HG03025 (cell line): ENCODE measurements at regions not wholly inside any gene's neighbourhood (a gene's known extent, or its start where the extent isn't known, plus 50 kb on each side); places are given as distances from the start of the nearest gene placed in this dataset.

ENCODE experiments used
- ATAC-seq: cut with Tn5 transposase; IDR thresholded peaks from one replicate; pipeline ENCODE4 v1.9.1; 2021; ENCODE audit warnings: mild to moderate bottlenecking, moderate library complexity; ENCODE audit not compliant: unreplicated experiment, low FRiP score

DNA sequence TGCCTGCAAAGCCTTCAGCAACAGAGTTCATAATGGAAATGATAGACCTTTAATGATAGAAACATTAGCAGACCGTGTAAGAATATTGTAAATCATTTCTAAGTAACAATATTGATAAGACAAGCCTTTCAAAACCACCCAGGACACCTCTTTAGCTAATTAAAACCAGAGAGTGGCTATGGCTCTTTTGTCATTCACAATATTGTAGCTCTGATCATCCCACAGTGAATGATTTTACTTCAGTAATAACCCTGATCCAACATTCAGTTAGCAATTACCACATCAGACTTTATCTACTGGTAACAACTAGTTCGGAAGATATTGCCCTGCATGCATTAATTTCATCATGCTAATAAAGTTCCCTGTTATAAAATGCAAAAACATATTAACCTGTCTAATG, 432.6 kb downstream of the DTWD2 start:
- no peak for ATAC-seq

DNA sequence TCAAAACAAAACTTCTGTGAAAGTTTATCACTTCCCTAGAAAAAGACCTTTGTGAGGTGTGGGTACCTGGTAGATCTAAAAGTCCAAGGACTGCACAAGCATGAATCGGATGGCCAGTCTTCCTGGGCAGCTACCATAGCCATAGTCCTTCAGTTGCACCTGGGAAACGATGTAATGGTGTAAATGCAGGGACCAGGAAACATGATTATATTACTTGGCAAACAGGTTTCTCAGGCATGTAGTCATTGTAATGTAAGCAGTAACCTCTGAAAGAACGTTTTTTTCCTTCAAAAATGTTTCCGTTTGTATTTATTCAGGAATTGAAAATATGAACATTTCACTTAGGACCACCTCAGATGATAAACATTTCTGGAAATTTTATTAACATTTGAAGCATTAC, 433.4 kb downstream of the DTWD2 start:
- ATAC-seq, result no peak

DNA sequence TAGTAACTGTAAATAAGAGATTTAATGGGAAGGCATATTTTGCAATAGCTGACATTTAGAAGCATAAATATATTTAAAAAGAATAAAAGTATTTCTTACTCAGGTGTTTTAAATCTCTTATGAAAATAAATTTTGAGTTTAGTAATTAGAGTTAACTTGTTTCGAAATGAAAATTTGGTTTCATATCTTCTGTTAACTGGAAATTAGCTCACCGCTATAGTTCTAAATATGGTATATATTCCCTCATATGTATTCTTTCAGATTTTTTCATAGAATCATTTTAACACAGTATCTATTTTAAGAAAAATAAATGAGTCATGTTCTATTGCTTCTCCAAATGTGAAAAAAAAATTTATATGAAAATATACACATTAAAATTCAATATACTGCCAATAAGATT, 434.1 kb downstream of the DTWD2 start:
- no peak for ATAC-seq

DNA sequence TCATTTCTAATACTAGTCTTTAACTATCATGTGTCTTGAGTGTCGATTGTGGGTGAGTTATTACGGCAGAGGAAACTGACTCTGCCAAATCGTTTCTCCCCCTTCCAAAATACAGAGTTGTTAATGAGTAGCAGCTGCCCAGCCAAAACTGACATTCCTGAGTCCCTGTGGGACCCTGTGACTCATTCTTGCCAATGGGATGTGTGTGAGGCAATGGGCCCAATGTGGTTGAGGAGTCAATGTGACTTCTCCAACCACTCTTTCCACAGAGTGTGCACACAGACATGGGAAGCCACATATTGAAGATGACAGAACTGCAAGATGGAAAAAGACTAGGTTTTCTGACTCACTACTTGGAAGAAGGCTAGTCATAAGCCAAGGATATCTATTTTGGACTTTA, 434.7 kb downstream of the DTWD2 start:
- no peak for ATAC-seq

DNA sequence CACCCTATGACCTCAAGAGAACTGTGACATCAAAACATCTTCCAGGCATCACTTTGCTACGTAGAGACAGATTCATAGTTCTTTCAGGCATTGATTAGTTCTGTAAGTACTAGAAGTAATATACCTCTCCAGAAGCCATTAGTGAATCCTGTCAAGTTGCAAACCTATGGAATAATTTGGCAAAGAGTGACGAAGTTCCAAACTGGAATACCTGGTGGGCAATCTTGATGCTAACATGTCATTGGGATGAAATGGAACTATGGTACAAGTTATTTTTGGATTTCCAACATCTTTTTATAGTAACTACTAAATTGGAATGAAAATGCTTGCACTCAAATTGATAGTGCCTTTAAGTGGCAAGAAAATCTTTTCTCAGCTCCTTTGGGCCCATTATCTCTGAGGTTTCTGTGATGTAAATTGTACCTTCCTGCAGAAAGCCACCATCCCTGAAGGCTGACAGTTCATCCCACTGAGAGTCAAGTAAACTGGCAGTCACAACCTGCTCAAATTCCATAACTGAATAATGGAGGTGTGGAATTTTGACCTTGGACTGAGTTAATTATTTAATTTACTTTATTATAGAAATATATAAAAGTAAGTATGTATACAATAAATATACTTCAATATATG, 435.5 kb downstream of the DTWD2 start:
- no peak for ATAC-seq

DNA sequence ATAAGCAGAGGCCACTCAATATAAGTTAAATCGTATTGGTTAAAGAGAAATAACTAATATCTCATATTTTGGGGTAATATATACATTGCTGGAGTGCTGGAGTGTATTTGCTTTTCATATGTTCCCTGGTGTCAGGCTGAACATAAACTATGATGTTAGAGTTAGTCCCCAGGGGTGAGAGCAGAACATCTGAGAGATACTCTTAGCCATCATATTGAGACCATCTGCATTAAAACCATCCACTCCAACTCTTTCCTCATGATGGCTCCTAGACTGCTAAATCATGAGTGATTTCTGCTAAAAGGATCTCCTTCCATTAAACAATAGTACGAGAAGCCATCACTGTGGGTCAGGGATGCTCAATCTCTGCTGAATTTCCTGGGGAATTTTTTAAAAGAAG, 436.2 kb downstream of the DTWD2 start:
- no peak for ATAC-seq

DNA sequence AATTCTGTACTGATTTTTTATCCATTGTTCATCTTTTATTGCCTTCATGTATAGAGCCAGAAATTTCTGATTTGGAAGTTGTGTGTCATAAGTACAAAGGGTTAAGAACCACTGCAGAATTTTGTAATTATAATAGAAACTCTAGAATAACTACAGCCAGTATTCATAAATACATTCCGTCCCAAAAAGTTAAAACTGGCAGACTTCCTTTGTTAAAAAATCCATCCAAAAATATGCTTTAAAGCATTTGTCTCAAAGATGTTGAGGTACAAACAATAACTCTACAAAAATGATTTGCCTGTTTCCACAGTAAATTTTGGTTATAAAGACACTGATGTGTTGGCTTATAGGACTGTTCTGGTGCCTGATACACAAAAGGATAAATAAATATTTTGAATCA, 436.6 kb downstream of the DTWD2 start:
- ATAC-seq, result no peak

DNA sequence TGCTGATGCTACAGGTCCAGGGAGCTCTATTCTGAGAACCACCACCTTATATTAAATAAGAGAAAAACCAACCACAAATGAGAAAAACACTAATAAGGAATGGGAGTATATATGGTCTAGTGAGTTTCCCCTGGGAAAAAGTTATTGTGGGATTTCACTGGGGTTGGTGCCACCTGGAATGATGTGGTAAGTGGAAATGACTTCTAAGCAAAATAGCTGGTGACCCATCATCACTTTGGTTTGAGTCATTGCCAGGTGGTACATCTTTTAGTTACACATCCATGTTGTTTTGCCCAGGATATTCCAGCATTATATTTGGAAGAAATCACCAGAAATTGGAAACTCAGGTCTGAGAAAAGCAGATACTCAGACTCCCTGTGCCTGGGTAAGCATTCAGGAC, 437.3 kb downstream of the DTWD2 start:
- ATAC-seq, result no peak

DNA sequence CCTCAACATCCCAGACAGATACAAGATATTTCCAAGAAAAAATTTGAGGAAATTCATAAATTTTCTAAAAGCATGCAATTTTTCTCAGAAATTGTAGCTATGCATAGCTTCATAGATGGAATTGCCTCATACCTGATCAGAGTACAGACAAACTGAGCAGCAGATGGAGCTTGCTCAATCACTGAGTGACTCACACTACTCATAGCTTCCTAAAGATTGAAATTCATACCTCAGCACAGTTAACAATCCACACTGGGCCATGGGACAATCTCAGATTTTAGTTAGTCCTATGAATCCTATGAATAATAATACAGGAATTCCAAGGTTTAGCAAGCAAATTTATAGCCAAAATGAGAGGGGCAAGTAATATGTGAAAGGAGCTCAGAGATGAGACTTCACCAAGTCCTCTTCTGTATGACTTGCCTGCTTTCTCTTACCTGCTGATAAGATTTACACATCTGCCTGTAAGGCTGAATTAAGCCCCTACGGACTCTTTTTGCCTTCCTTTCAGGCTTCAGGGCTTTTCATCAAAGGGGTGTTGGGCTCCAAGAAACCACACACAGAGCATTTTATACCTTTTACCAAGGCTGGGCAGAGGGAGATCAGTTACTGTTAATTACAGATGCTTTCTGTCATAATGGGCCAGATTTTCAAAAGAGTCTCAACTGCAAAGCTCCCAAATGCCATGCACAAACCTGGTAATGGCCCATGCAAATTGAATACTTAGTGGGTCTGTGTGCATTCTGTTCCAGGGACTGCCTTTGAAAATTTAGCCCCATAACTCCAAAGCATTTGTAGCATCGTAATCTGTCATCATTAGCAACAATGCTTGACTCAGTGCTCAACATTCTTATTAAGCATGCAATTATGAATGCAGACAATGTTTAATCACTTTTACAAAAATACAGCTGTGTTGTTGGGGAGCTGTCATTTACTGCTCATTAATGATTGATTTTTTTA, 439.3 kb downstream of the DTWD2 start:
- no peak for ATAC-seq

DNA sequence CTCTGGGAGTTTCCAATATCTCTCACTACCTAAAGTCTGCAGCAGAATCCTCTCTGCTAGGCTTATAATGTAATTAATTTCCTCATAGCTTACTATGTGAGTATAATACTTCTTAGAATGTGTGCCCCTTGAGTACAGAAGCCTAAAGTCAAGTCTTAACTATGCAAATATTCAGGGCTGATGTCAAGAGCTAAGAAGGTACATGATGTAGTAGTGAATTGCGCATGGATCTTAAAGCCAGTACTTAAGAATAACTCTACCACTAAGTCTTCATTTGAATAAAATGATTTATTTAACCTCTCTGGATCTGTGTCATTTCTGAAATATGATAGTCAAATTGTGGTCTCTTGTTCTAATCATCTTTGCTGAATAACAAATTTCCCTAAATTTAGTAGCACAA, 442.9 kb downstream of the DTWD2 start:
- ATAC-seq, result no peak

DNA sequence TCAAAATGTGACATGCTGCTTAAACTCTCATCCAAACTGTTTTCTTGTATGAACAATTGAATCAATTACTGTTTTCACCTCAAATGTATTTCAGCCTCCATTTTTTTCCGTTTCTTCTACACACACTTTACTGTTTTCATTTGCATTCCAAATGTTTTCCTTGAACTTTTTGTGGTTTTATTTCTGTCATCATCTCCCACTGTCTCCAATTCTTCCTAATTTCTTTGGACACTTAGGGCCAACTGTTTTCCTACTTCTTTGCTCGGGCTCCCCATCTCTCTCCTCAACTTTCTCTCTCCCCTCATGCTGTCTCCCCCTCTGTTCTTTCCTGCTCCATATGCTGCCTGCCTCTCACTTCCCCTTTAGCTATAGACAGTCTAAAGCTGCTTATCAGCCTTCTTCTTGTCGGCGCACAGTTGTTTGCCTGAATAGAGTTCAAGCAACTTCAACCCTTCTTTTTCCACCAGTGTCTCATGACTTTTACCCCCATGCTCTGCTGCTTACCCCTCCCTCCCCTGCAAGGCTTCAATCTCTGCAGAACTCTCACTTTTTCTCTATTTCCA, 443.4 kb downstream of the DTWD2 start:
- no peak for ATAC-seq

DNA sequence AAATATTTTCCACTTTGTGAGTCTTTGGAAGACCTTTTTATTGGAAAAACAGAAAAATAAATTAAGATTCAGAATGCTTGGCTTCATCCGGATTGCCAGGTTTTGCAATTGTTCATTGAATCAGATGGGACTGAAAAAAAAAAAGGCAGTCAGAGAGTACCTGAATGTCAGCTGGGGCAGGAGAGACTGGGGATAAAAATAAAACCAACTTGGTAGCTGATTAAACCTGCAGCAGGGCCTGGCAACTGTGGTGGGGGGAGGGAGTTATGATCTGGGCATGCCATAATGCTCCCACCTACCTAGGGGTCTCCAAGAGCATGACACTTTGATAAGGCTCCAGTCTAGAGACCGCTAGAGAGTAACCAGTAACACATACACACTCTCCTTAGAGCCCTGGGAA, 454.4 kb downstream of the DTWD2 start:
- no peak for ATAC-seq

DNA sequence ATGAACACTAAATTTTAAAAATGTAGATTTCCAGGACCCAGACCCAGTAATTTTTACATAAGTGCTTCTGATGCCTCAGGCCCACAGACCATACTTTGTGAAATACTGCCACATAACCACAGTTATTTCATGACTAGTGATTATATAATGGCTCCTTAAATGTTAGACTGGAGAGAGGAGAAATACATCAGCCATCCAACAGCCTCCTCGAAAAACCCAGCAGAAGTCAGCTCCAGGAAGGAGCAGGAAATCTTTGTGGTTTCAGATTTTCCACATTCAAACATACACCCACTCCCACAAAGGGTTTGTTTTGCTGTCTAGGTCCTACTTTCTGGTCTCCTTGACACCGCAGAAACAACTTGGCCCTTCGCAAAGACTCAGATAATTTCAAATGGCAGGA, 455.2 kb downstream of the DTWD2 start:
- no peak for ATAC-seq

DNA sequence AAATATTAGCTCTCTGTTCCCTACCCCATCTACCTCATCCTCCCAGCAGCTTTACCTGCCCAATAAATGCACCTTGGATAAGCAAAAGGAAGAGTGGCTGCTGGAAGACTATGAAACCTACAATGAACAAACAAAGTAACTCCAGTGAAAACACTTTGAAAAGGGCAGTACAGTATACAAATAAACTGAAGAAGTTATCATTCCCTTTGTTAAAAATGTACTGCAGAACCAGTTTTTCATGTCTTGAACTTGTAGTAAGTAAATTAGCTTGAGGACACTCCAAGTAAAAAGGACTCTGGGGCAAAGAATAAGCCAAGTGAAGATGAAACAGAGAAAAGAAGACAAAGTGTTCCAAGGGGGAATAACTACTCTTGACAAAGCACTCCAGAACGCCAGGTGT, 457.1 kb downstream of the DTWD2 start:
- ATAC-seq, result no peak

DNA sequence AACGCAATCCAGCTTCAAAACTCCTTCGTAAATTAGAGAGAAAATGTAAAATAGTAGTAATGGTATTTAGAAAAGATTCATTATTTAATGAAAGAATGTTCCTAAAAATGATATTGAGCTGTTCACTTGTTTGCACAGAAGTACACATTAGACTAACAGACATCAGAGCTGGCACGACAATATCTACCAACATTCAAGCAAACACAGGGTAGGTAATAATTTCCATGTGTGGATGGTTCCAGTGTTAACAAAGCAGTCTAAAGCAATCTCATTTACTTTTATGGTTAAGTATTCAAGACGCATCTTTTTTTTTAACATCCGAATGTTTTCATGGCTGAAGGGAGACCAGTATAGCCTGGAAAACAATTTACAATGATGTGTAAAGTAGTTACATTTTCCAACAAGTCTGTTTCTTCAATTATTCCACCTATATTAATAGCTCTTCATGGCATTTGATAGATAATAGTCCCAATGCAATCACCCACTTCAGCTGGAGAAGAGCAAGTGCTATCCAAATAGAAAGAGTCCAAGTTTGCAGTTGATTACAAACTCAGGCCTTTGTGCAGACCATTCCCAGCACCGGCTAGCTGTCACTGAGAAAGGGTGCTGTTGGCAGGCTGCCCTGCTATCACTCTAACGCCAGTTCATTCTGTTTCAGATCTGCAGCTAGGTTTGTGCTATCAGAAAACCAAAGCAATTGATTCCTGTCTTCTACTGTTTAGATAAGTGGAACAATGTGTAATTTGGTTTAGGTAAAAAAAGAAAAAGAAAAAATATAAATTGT, 458.8 kb downstream of the DTWD2 start:
- ATAC-seq, result no peak

DNA sequence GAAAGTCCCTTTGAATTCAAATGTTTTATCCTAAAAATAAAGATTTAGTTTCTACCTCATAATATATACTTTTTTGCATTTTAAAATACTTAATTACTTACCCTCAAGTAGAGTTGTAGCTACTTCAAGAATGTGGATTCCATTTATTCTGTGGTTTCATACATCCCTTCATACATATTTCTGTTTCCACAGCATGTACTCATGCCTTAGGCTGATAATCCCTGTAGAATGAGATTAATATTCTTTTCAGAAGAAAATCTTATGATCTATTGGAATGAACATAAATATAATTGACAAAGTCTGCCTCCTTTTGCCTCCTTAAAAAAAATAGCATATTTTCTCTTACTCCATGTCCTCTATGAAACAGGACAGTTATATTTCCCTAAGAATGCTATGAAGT, 465.7 kb downstream of the DTWD2 start:
- ATAC-seq, result no peak

DNA sequence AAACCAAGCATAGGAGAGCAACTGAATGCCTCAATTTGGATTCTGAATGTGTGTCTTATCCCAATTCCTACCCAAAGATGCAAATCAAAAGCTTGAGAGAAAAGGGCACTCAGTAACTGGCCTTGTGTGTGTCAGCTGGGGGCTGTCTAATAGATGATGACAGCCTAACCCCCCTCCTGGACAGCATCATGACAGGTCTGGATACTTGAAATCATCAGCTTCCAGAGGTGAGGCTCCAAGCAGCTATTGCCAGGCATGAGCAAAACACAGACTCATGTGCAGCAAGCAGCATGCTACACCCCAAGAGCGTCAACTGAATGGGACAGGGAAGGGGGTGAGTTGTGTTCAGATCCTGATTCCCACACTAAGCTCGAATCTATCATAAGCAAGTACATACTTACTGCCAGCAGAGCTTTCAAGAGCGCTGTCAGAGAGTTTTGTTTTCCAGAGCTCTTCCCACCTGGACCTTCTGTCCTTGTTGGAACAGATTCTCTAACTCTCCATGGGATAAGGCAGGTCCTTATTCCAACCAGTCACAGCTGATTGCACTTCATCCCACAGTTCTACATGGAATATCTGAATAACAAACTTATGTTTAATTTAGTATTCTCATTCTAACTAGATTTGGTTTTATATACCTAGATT, 467.5 kb downstream of the DTWD2 start:
- ATAC-seq, result no peak

DNA sequence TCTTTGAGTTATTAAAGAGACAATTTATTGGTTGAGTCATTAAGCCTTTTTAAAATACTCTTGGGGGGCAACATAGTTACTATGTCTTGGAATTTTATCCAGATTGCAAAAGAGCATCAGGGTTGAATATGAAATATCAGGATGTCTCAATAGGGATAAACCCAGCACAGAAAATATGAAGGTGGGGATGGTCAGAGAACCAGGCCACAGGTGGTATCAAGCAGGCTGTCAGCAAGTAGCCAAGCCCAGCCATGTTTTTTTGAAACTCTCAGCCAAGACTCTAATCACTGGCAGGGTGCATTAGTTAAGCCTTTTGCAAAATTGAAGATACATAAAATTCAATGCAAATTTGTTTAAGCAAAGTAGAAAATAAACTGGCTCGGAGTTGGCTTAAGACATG, 468.9 kb downstream of the DTWD2 start:
- ATAC-seq, result no peak

DNA sequence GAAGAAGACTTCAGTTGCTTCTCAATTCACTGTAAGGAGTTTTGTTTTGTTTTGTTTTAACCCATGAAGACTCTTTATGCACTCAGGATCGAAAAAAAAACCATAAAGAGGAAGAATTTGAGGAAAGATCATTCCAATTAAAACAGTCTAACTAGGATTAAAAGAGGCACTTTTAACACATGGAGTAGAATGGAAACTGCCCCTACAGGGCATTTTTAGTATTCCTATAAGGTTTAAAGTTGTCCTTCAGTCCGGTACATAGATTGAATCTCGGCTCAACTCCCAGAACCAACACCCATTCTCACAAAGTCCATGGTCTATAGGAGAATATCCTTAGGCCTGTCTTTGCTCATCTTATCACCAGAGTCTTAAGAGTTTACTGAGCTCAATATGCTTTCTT, 469.6 kb downstream of the DTWD2 start:
- no peak for ATAC-seq

DNA sequence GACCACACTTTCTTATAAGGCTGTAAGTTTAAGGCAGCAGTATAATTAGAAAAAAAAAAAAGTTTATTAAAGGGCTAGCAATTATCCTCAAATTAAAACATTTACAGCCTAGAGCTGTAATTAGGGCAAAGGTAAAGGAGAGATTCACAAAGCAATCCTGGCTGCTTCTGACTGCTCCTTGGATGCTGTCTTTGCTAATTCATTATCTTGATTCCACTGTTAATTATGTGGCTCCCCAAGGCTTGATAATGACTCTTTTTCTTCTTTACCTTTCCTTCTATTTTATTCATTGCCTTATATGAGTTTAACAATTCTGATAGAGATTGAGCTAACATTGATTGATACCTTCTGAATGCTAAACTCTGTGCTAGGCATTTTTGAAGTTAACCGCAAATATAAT, 476.5 kb downstream of the DTWD2 start:
- ATAC-seq, result no peak
